Cardiac muscle cell (in vitro differentiated cells and primary cell): ENCODE measurements at regions not wholly inside any gene's neighbourhood (a gene's known extent, or its start where the extent isn't known, plus 50 kb on each side); places are given as distances from the start of the nearest gene placed in this dataset.

Experiments used
- DNase-seq, 2 donors: peaks; one replicate each; pipeline versions ENCODE4 v3.0.0 to v3.0.0-alpha.2; 2010 to 2017; ENCODE audit warnings: low read depth in 1 of 2, low spot score in 1 of 2
- H3K27ac ChIP-seq: fragments of 200-600 bp; sonication (generic); 2 replicates; pipeline ENCODE4 v1.5.1; 2016
- H3K27me3 ChIP-seq: fragments of 200-600 bp; sonication (generic); 2 replicates; pipeline ENCODE4 v1.6.0; 2016; ENCODE audit warnings: control low read depth
- H3K36me3 ChIP-seq: fragments of 200-600 bp; sonication (generic); 2 replicates; pipeline ENCODE4 v1.5.1; 2016; ENCODE audit warnings: control low read depth
- H3K4me1 ChIP-seq: fragments of 200-600 bp; sonication (generic); 2 replicates; pipeline ENCODE4 v1.8.1; 2017; ENCODE audit warnings: low read depth, mild to moderate bottlenecking, mixed run types
- H3K4me3 ChIP-seq: fragments of 200-600 bp; sonication (generic); 2 replicates; pipeline ENCODE4 v1.5.1; 2016; ENCODE audit warnings: mild to moderate bottlenecking
- H3K9me3 ChIP-seq: fragments of 200-600 bp; sonication (generic); 2 replicates; pipeline ENCODE4 v1.5.1; 2017; ENCODE audit warnings: low read depth, mild to moderate bottlenecking, control low read depth
- CTCF ChIP-seq: IDR thresholded peaks from 2 replicates; pipeline ENCODE4 v1.5.1; 2012; ENCODE audit warnings: low read depth, mild to moderate bottlenecking, low read length

- Histone ChIP-seq H3K27me3 (no peaks in the 10 kb centered on the region), H3K4me3 (no peak overlapping the region), H3K27ac (no peak overlapping the region), H3K4me1 (no peaks in the 10 kb centered on the region), H3K9me3 (no peaks in the 10 kb centered on the region), H3K36me3 (no peaks in the 10 kb centered on the region)
- peak in 1 of 2 donors; percentile 14 for DNase-seq
- no peak for TF ChIP-seq CTCF
Observed at GRCh38 chr1:29949676-29950075, 713.4 kb downstream of the PTPRU start.

GRCh38 chr1:29948581-29948980 lies 712.3 kb downstream of the PTPRU start:
- H3K4me1 ChIP-seq = no peaks in the 10 kb centered on the region
- TF ChIP-seq CTCF = no peak
- H3K27ac ChIP-seq = no peak overlapping the region
- H3K27me3 ChIP-seq = no peaks in the 10 kb centered on the region
- no peaks in the 10 kb centered on the region for H3K36me3 ChIP-seq
- no peak for DNase-seq
- no peak overlapping the region for H3K4me3 ChIP-seq
- no peaks in the 10 kb centered on the region for H3K9me3 ChIP-seq

GRCh38 chr1:29946057-29946456 lies 709.7 kb downstream of the PTPRU start:
- no peak for TF ChIP-seq CTCF
- Histone ChIP-seq H3K27ac (no peak overlapping the region), H3K4me1 (no peaks in the 10 kb centered on the region), H3K4me3 (no peak overlapping the region), H3K27me3 (no peaks in the 10 kb centered on the region), H3K36me3 (no peaks in the 10 kb centered on the region), H3K9me3 (no peaks in the 10 kb centered on the region)
- no peak for DNase-seq

GRCh38 chr1:29945426-29945825 lies 709.1 kb downstream of the PTPRU start:
- Histone ChIP-seq H3K27ac (no peak overlapping the region), H3K27me3 (no peaks in the 10 kb centered on the region), H3K9me3 (no peaks in the 10 kb centered on the region), H3K4me1 (no peaks in the 10 kb centered on the region), H3K4me3 (no peak overlapping the region), H3K36me3 (no peaks in the 10 kb centered on the region)
- DNase-seq = no peak
- TF ChIP-seq CTCF = no peak

DNA sequence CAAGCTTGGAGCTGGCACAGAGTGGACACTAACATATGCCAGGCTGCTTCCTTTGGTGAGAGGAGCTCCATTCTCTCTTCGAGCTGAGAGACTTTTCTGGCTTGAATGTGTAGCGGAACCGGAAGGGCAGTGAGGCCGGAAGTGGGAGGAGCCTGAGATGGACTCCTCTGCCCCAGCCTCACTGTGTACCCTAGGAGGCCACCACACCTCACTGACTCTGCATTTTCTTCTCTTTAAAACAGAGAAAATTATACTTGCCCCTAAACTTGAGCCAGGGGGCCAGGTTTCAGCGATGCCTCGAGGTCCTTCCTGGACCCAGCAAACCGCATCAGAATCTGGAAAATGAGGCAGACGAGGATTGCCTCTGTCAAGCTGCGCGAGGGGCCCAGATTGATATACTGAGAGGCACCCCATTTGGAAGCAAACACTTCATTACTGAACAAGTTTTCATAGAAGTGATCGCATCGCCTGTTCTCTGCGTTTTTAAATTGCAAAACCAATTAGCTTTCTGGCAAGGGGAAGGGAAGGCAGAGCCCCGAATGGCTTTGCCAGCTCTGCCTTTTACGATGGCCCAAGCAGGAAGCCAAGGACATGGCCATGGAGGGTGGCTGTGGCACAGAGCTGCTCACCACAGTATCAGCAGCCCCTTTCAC lies 708.1 kb downstream of the PTPRU start:
- no peak overlapping the region for H3K4me3 ChIP-seq
- H3K4me1 ChIP-seq = no peaks in the 10 kb centered on the region
- no peaks in the 10 kb centered on the region for H3K9me3 ChIP-seq
- no peak for TF ChIP-seq CTCF
- H3K27me3 ChIP-seq = no peaks in the 10 kb centered on the region
- H3K36me3 ChIP-seq = no peaks in the 10 kb centered on the region
- no peak for DNase-seq
- no peak overlapping the region for H3K27ac ChIP-seq
